ENCODE measurements at regions not wholly inside any gene's neighbourhood (a gene's known extent, or its start where the extent isn't known, plus 50 kb on each side); places are given as distances from the start of the nearest gene placed in this dataset.

DNA sequence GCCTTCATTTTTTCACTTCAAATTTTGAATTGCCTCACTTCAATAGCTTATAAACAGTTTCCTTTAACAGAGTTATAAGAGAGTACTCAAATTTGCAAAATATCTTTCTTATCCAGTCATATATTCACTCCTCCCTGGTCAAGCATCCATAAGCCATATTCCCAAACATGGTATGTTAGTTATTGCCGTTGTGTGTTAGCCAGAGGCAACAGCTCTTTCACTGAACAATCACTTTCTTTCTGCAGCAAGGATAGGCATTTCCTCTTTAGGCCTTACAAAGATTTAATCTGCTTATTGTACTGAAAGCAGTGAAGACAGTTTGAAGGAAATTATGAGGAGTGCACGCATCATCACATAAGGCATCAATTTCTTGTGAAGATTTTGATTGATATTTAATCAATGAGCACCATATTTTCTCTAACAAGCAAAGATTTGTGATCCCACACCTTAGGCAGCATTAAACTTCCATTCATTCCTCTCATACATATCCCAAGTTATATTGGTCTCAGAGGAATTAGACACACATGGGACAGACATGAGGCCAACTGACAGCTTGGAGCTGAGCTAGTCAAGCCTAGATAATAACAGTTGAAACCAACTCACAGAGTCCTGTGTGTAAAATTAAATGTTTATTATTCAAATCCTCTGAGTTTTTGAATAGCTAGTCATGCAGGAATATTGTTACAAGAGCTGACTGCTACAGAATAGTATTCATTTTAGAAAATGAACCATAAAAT is 80.0 kb upstream of the EPHA6 start:
- no peak for ATAC-seq
- TF ChIP-seq PPARA (CRISPR knock-in tag; IDR thresholded peaks at IDR 0.05; ENCODE audit: borderline replicate concordance), result no peak
- no peak for TF ChIP-seq ZC3H10 (CRISPR knock-in tag; IDR thresholded peaks at IDR 0.05)
- TF ChIP-seq ZFP30 (CRISPR knock-in tag; IDR thresholded peaks at IDR 0.05), result no peak
- TF ChIP-seq POU6F1 (CRISPR knock-in tag; IDR thresholded peaks at IDR 0.05; ENCODE audit: borderline replicate concordance, low read depth), result no peak
- TF ChIP-seq SNAI2 (CRISPR knock-in tag; IDR thresholded peaks at IDR 0.05), result no peak
- TF ChIP-seq BACH2 (CRISPR knock-in tag; IDR thresholded peaks at IDR 0.05; ENCODE audit: borderline replicate concordance), result no peak
- TF ChIP-seq RARB (CRISPR knock-in tag; IDR thresholded peaks at IDR 0.05), result no peak
- TF ChIP-seq, protein P1, sequence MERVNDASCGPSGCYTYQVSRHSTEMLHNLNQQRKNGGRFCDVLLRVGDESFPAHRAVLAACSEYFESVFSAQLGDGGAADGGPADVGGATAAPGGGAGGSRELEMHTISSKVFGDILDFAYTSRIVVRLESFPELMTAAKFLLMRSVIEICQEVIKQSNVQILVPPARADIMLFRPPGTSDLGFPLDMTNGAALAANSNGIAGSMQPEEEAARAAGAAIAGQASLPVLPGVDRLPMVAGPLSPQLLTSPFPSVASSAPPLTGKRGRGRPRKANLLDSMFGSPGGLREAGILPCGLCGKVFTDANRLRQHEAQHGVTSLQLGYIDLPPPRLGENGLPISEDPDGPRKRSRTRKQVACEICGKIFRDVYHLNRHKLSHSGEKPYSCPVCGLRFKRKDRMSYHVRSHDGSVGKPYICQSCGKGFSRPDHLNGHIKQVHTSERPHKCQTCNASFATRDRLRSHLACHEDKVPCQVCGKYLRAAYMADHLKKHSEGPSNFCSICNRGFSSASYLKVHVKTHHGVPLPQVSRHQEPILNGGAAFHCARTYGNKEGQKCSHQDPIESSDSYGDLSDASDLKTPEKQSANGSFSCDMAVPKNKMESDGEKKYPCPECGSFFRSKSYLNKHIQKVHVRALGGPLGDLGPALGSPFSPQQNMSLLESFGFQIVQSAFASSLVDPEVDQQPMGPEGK (CRISPR knock-in tag; IDR thresholded peaks at IDR 0.05; ENCODE audit: borderline replicate concordance), result no peak
- TF ChIP-seq CSRNP3 (CRISPR knock-in tag; IDR thresholded peaks at IDR 0.05), result no peak
- TF ChIP-seq ISL1 (CRISPR knock-in tag; IDR thresholded peaks at IDR 0.05), result no peak
- no peak for TF ChIP-seq ESRRG (CRISPR knock-in tag; IDR thresholded peaks at IDR 0.05)
- no peak for TF ChIP-seq TSHZ2 (CRISPR knock-in tag; IDR thresholded peaks at IDR 0.05)
- no peak for TF ChIP-seq ZNF8 (CRISPR knock-in tag; IDR thresholded peaks at IDR 0.05)
- TF ChIP-seq TCF4 (CRISPR knock-in tag; IDR thresholded peaks at IDR 0.05; ENCODE audit: borderline replicate concordance), result no peak

DNA sequence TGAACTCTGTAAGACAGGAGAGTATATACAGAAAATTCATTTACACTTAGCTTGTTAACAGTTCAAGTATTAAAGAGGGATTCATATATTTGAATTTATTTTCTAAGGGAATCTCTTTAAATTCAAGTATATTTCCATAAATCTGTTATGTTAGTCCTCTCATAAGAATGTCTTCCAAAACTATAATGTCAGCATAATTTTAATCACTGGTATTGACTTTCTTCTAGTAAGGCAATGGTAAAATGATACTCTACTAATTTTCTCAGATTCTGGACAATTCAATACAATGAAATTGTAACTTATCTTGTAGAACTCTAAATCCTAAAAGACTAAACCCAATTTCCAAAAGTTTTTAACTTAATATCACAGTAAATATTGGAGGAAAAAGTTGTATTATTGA is 66.3 kb upstream of the EPHA6 start:
- ATAC-seq, result no peak
- TF ChIP-seq OSR1 (CRISPR knock-in tag; IDR thresholded peaks at IDR 0.05), result no peak
- no peak for TF ChIP-seq ZFP30 (CRISPR knock-in tag; IDR thresholded peaks at IDR 0.05)
- no peak for TF ChIP-seq ARNTL (CRISPR knock-in tag; IDR thresholded peaks at IDR 0.05; ENCODE audit: borderline replicate concordance, low read depth)
- TF ChIP-seq CREB5 (CRISPR knock-in tag; IDR thresholded peaks at IDR 0.05; ENCODE audit: low read depth), result no peak
- TF ChIP-seq GLIS3 (CRISPR knock-in tag; IDR thresholded peaks at IDR 0.05), result no peak
- TF ChIP-seq SNAI2 (CRISPR knock-in tag; IDR thresholded peaks at IDR 0.05), result no peak
- TF ChIP-seq, protein P1 (CRISPR knock-in tag; IDR thresholded peaks at IDR 0.05; ENCODE audit: borderline replicate concordance), result no peak
- no peak for TF ChIP-seq ISL1 (CRISPR knock-in tag; IDR thresholded peaks at IDR 0.05)
- no peak for TF ChIP-seq ZNF8 (CRISPR knock-in tag; IDR thresholded peaks at IDR 0.05)
- no peak for TF ChIP-seq ZFP3 (CRISPR knock-in tag; IDR thresholded peaks at IDR 0.05)
- TF ChIP-seq RARB (CRISPR knock-in tag; IDR thresholded peaks at IDR 0.05), result no peak
- no peak for TF ChIP-seq TSHZ2 (CRISPR knock-in tag; IDR thresholded peaks at IDR 0.05)
- no peak for TF ChIP-seq ZNF70 (CRISPR knock-in tag; IDR thresholded peaks at IDR 0.05)
- TF ChIP-seq CSDC2 (CRISPR knock-in tag; IDR thresholded peaks at IDR 0.05), result no peak
- TF ChIP-seq POU6F1 (CRISPR knock-in tag; IDR thresholded peaks at IDR 0.05; ENCODE audit: borderline replicate concordance, low read depth), result no peak
- no peak for TF ChIP-seq ZC3H10 (CRISPR knock-in tag; IDR thresholded peaks at IDR 0.05)
